Tibial nerve (tissue), 4 donors: ENCODE measurements at regions not wholly inside any gene's neighbourhood (a gene's known extent, or its start where the extent isn't known, plus 50 kb on each side); places are given as distances from the start of the nearest gene placed in this dataset.

Source experiments
- DNase-seq, 2 donors: peaks; one replicate each; pipeline ENCODE4 v3.0.0-alpha.2; 2019; ENCODE audit warnings: low spot score in 2 of 2
- H3K27ac ChIP-seq, 4 donors: fragments of 200-600 bp; sonication (generic) in 3 of 4; one replicate each; pipeline ENCODE4 v1.5.1; 2017 to 2019; ENCODE audit warnings: mild to moderate bottlenecking in 1 of 4
- H3K27me3 ChIP-seq, 2 donors: fragments of 200-600 bp; sonication (generic) in 1 of 2; one replicate each; pipeline versions ENCODE4 v1.5.1 to v1.6.0; 2017 to 2019
- H3K36me3 ChIP-seq, 3 donors: fragments of 200-600 bp; sonication (generic); one replicate each; pipeline ENCODE4 v1.5.1; 2018 to 2019
- H3K4me1 ChIP-seq, 4 donors: fragments of 200-600 bp; sonication (generic) in 3 of 4; one replicate each; pipeline ENCODE4 v1.5.1; 2017 to 2019
- H3K4me3 ChIP-seq, 4 donors: fragments of 200-600 bp; sonication (generic) in 3 of 4; one replicate each; pipeline ENCODE4 v1.5.1; 2017 to 2019; ENCODE audit warnings: mild to moderate bottlenecking in 1 of 4, moderate library complexity in 1 of 4
- H3K9me3 ChIP-seq, 4 donors: fragments of 200-600 bp; sonication (generic) in 3 of 4; one replicate each; pipeline ENCODE4 v1.5.1; 2017 to 2019
- CTCF ChIP-seq, 5 experiments: fragments of 200-600 bp in 3 of 5; fragments of 450-650 bp in 2 of 5; sonication (generic) in 3 of 5; IDR thresholded peaks; one replicate each; pipeline ENCODE4 v1.5.1; 2016 to 2019; ENCODE audit warnings: antibody characterized with exemption in 5 of 5, mild to moderate bottlenecking in 3 of 5, moderate library complexity in 2 of 5
- EP300 ChIP-seq, 2 donors: sonication (generic); formaldehyde crosslinking; IDR thresholded peaks; one replicate each; pipeline ENCODE4 v1.6.1; 2017; ENCODE audit warnings: antibody characterized with exemption in 2 of 2, mild to moderate bottlenecking in 1 of 2
- POLR2A ChIP-seq, 2 donors: fragments of 450-650 bp; IDR thresholded peaks; one replicate each; pipeline ENCODE4 v1.6.1; 2017; ENCODE audit warnings: antibody characterized with exemption in 2 of 2, mild to moderate bottlenecking in 2 of 2, moderate library complexity in 2 of 2
- WGBS, 2 donors: methylation state at CpG; one replicate each; pipeline ENCODE4 v1.1.5; 2018; 5-methylcytosine and 5-hydroxymethylcytosine counted together

- Histone ChIP-seq H3K36me3 (no peaks in the 10 kb centered on the region), H3K9me3 (no peaks in the 10 kb centered on the region), H3K4me3 (no peak overlapping the region), H3K4me1 (no peaks in the 10 kb centered on the region), H3K27me3 (no peaks in the 10 kb centered on the region), H3K27ac (no peak overlapping the region)
- TF ChIP-seq CTCF (IDR thresholded peaks at IDR 0.05), result no peak
- TF ChIP-seq POLR2A (IDR thresholded peaks at IDR 0.05), result no peak
- TF ChIP-seq EP300 (IDR thresholded peaks at IDR 0.05), result no peak
- WGBS, 2 donors, result 83 to 85% methylated on average over 1 of the region's 1 CpG
- no peak for DNase-seq
Measured at GRCh38 chr16:63239065-63239570, 1202.9 kb upstream of the CDH8 start.

- no peak overlapping the region for H3K4me3 ChIP-seq
- H3K4me1 ChIP-seq, result no peaks in the 10 kb centered on the region
- H3K9me3 ChIP-seq, result peaks cover 0 to 7% (median 0%) of the 10 kb centered on the region in 4 donors
- no peaks in the 10 kb centered on the region for H3K36me3 ChIP-seq
- 44 to 56% methylated on average over 3 of the region's 3 CpGs for WGBS, 2 donors
- no peak for TF ChIP-seq EP300 (IDR thresholded peaks at IDR 0.05)
- TF ChIP-seq CTCF (IDR thresholded peaks at IDR 0.05), result no peak
- no peak for TF ChIP-seq POLR2A (IDR thresholded peaks at IDR 0.05)
- DNase-seq, result no peak
- no peak overlapping the region for H3K27ac ChIP-seq
- no peaks in the 10 kb centered on the region for H3K27me3 ChIP-seq
Measured at GRCh38 chr16:63230421-63231040, 1194.3 kb upstream of the CDH8 start.

- Histone ChIP-seq H3K4me3 (no peak overlapping the region), H3K27ac (no peak overlapping the region), H3K27me3 (no peaks in the 10 kb centered on the region), H3K4me1 (no peaks in the 10 kb centered on the region), H3K36me3 (no peaks in the 10 kb centered on the region), H3K9me3 (no peaks in the 10 kb centered on the region)
- WGBS, 2 donors, result 70 to 78% methylated on average over 2 of the region's 2 CpGs
- no peak for TF ChIP-seq CTCF (IDR thresholded peaks at IDR 0.05)
- no peak for TF ChIP-seq EP300 (IDR thresholded peaks at IDR 0.05)
- TF ChIP-seq POLR2A (IDR thresholded peaks at IDR 0.05), result no peak
- no peak for DNase-seq
Measured at GRCh38 chr16:63228259-63228658, 1192.0 kb upstream of the CDH8 start.

GRCh38 chr16:63223851-63224250, 1187.6 kb upstream of the CDH8 start:
- Histone ChIP-seq H3K4me3 (no peak overlapping the region), H3K36me3 (no peaks in the 10 kb centered on the region), H3K4me1 (no peaks in the 10 kb centered on the region), H3K27me3 (no peaks in the 10 kb centered on the region), H3K27ac (no peak overlapping the region), H3K9me3 (no peaks in the 10 kb centered on the region)
- TF ChIP-seq POLR2A (IDR thresholded peaks at IDR 0.05), result no peak
- TF ChIP-seq CTCF (IDR thresholded peaks at IDR 0.05), result no peak
- no peak for TF ChIP-seq EP300 (IDR thresholded peaks at IDR 0.05)
- DNase-seq, result no peak
- WGBS, 2 donors, result 80 to 81% methylated on average over 1 of the region's 1 CpG

- TF ChIP-seq EP300 (IDR thresholded peaks at IDR 0.05) (no peak), CTCF (IDR thresholded peaks at IDR 0.05) (no peak), POLR2A (IDR thresholded peaks at IDR 0.05) (no peak)
- Histone ChIP-seq H3K36me3 (no peaks in the 10 kb centered on the region), H3K4me1 (no peaks in the 10 kb centered on the region), H3K27ac (no peak overlapping the region), H3K4me3 (no peak overlapping the region), H3K9me3 (no peaks in the 10 kb centered on the region), H3K27me3 (peaks cover 0 to 2% of the 10 kb centered on the region in 2 donors)
- DNase-seq, result no peak
- 39 to 50% methylated on average over 2 of the region's 2 CpGs for WGBS, 2 donors
Measured at GRCh38 chr16:63216696-63217423, 1180.6 kb upstream of the CDH8 start.
